HG02852 (cell line): ENCODE measurements at regions not wholly inside any gene's neighbourhood (a gene's known extent, or its start where the extent isn't known, plus 50 kb on each side); places are given as distances from the start of the nearest gene placed in this dataset.
"Not testable (repeated sequence)": the region's sequence is repeated elsewhere in the genome, so short reads cannot be mapped to it uniquely, and the experiment has no call there.

Source experiments
- ATAC-seq: cut with Tn5 transposase; IDR thresholded peaks from one replicate; pipeline ENCODE4 v1.9.1; 2021; ENCODE audit warnings: mild to moderate bottlenecking, moderate library complexity; ENCODE audit not compliant: unreplicated experiment

GRCh38 chr3:64438066-64438465, 212.8 kb upstream of the PRICKLE2 start:
- no peak for ATAC-seq

GRCh38 chr3:64437131-64437530, 211.9 kb upstream of the PRICKLE2 start:
- ATAC-seq: no peak

- not testable (repeated sequence) for ATAC-seq
Observed at GRCh38 chr3:64435023-64435422, 209.8 kb upstream of the PRICKLE2 start.

GRCh38 chr3:64432870-64433269, 207.6 kb upstream of the PRICKLE2 start:
- ATAC-seq: no peak

GRCh38 chr3:64431526-64432091, 206.3 kb upstream of the PRICKLE2 start:
- ATAC-seq: no peak

- no peak for ATAC-seq
Observed at GRCh38 chr3:64427671-64428070, 202.4 kb upstream of the PRICKLE2 start.

- ATAC-seq: no peak
Observed at GRCh38 chr3:64426551-64426950, 201.3 kb upstream of the PRICKLE2 start.

GRCh38 chr3:64422932-64423331, 197.7 kb upstream of the PRICKLE2 start:
- ATAC-seq: no peak

- ATAC-seq: no peak
Observed at GRCh38 chr3:64422192-64422591, 196.9 kb upstream of the PRICKLE2 start.

- ATAC-seq: peak; percentile 64
Observed at GRCh38 chr3:64417816-64418215, 192.6 kb upstream of the PRICKLE2 start.

- peak; percentile 44 for ATAC-seq
Observed at GRCh38 chr3:64414043-64414442, 188.8 kb upstream of the PRICKLE2 start.

- no peak for ATAC-seq
Observed at GRCh38 chr3:64411101-64411500, 185.8 kb upstream of the PRICKLE2 start.

- no peak for ATAC-seq
Observed at GRCh38 chr3:64410226-64410625, 185.0 kb upstream of the PRICKLE2 start.

GRCh38 chr3:64408770-64409169, 183.5 kb upstream of the PRICKLE2 start:
- no peak for ATAC-seq

GRCh38 chr3:64406271-64406670, 181.0 kb upstream of the PRICKLE2 start:
- ATAC-seq: no peak

- no peak for ATAC-seq
Observed at GRCh38 chr3:64405211-64405835, 180.1 kb upstream of the PRICKLE2 start.

GRCh38 chr3:64400706-64401105, 175.4 kb upstream of the PRICKLE2 start:
- no peak for ATAC-seq

GRCh38 chr3:64399205-64399800, 174.0 kb upstream of the PRICKLE2 start:
- no peak for ATAC-seq

- ATAC-seq: no peak
Observed at GRCh38 chr3:64398476-64398875, 173.2 kb upstream of the PRICKLE2 start.

- ATAC-seq: no peak
Observed at GRCh38 chr3:64398006-64398405, 172.7 kb upstream of the PRICKLE2 start.

- no peak for ATAC-seq
Observed at GRCh38 chr3:64397573-64397972, 172.3 kb upstream of the PRICKLE2 start.

GRCh38 chr3:64395490-64395889, 170.2 kb upstream of the PRICKLE2 start:
- no peak for ATAC-seq

GRCh38 chr3:64393193-64393592, 167.9 kb upstream of the PRICKLE2 start:
- ATAC-seq: no peak
